BLaER1 (cell line): ENCODE measurements at regions not wholly inside any gene's neighbourhood (a gene's known extent, or its start where the extent isn't known, plus 50 kb on each side); places are given as distances from the start of the nearest gene placed in this dataset.

Experiments used
- H3K27ac ChIP-seq: shearing (Covaris generic); formaldehyde crosslinking; 2 replicates; pipeline ENCODE4 v1.8.1; 2022
- H3K27me3 ChIP-seq: shearing (Covaris generic); formaldehyde crosslinking; 2 replicates; pipeline ENCODE4 v1.8.1; 2022
- H3K36me3 ChIP-seq: shearing (Covaris generic); formaldehyde crosslinking; 2 replicates; pipeline ENCODE4 v1.8.1; 2022
- H3K4me1 ChIP-seq: shearing (Covaris generic); formaldehyde crosslinking; 2 replicates; pipeline ENCODE4 v1.8.1; 2022
- H3K4me2 ChIP-seq: shearing (Covaris generic); formaldehyde crosslinking; 2 replicates; pipeline ENCODE4 v1.8.1; 2022
- H3K4me3 ChIP-seq: shearing (Covaris generic); formaldehyde crosslinking; 2 replicates; pipeline ENCODE4 v1.8.1; 2022
- H3K9ac ChIP-seq: shearing (Covaris generic); formaldehyde crosslinking; 2 replicates; pipeline ENCODE4 v1.8.1; 2022
- H3K9me3 ChIP-seq: shearing (Covaris generic); formaldehyde crosslinking; 2 replicates; pipeline ENCODE4 v1.8.1; 2022
- H4K20me1 ChIP-seq: shearing (Covaris generic); formaldehyde crosslinking; 2 replicates; pipeline ENCODE4 v1.8.1; 2022
- Cebpa-rat ChIP-seq: shearing (Covaris generic); IDR thresholded peaks from 2 replicates; pipeline ENCODE4 v1.8.1; 2022

DNA sequence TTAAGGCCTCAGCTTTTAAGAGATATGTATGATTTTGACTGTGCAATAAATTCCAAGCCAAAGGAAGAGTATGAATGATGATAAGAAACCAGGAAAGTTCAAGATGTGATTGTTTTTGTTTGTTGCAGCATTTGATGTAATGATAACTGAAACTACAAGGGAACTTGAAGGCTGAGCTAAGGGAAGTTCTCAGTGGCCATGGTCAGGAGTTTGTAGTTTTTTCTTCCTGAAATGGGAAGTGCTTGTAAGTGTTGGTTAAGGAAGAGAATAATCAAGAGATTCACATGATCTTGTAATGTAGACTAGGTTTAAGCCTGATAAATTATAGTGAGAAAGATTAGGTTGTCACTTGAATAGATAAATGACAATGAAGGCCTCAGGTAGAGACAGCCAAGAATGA lies 53.4 kb downstream of the PTCHD4 start:
- H3K4me1 ChIP-seq = no peaks in the 10 kb centered on the region
- no peaks in the 10 kb centered on the region for H3K36me3 ChIP-seq
- no peaks in the 10 kb centered on the region for H4K20me1 ChIP-seq
- H3K9ac ChIP-seq = no peak overlapping the region
- no peak overlapping the region for H3K4me3 ChIP-seq
- no peaks in the 10 kb centered on the region for H3K9me3 ChIP-seq
- H3K4me2 ChIP-seq = no peak overlapping the region
- H3K27me3 ChIP-seq = no peaks in the 10 kb centered on the region
- H3K27ac ChIP-seq = no peak overlapping the region
- no peak for TF ChIP-seq Cebpa-rat

DNA sequence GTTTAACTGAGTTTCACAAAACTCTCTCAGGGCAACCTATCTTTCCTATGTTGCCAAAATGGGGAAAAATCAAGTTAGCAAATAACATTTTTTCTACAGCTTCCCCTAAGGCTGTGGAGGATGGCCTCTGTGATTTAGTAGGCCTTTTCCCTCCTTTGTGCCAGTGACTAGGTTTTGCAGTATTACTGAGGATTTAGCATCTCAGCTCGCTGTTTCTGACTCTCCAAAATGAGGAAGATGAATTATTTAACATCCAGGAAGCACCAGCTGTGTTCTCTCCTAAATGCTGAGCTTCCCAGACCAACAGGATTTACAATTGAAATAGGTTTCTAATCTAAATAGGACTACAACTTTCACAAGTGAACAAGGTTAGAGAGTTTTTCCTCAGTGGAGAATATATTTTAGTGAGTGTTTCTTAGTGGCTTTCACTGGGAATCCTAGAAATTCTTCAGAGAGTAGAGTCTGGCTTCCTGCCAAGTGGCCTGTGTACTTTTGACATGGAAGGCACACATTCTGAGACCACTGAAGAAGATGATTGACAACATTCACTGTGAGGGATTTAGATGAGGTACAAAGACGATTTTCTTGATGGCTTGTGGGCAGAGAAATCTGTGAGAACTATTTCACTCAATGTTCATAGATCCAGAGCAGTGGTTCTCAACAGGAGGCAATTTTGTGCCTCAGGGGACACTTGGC lies 62.4 kb downstream of the PTCHD4 start:
- H3K4me3 ChIP-seq = no peak overlapping the region
- no peaks in the 10 kb centered on the region for H3K9me3 ChIP-seq
- H3K27me3 ChIP-seq = no peaks in the 10 kb centered on the region
- H3K9ac ChIP-seq = no peak overlapping the region
- peaks cover 29% of the 10 kb centered on the region for H3K4me1 ChIP-seq
- no peaks in the 10 kb centered on the region for H4K20me1 ChIP-seq
- no peak overlapping the region for H3K27ac ChIP-seq
- H3K4me2 ChIP-seq = peak overlapping the region; percentile 60
- no peak for TF ChIP-seq Cebpa-rat
- H3K36me3 ChIP-seq = no peaks in the 10 kb centered on the region

DNA sequence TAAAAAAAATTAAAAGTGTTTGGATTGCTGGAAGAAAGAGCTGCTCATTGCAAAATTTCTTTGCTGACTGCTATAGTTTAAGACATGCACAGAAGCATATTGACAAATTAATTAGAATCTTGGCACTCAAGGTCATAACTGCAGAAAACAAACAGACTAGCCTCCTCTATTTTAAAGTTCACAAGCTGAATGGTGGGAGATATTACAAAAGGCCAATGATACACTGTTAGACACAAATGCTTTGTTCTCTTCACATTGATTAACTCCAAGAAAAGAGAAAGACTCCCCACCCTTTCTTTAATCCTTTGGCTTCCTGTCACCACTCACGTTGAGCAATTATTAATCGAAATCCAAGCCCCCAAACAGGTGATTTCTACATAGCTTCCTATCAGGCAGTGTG lies 69.1 kb downstream of the PTCHD4 start:
- Histone ChIP-seq H3K9me3 (no peaks in the 10 kb centered on the region), H3K4me2 (no peak overlapping the region), H3K4me3 (no peak overlapping the region), H3K36me3 (no peaks in the 10 kb centered on the region), H3K4me1 (peaks cover 22% of the 10 kb centered on the region), H3K27me3 (no peaks in the 10 kb centered on the region), H3K27ac (no peak overlapping the region), H3K9ac (no peak overlapping the region), H4K20me1 (no peaks in the 10 kb centered on the region)
- TF ChIP-seq Cebpa-rat = no peak

DNA sequence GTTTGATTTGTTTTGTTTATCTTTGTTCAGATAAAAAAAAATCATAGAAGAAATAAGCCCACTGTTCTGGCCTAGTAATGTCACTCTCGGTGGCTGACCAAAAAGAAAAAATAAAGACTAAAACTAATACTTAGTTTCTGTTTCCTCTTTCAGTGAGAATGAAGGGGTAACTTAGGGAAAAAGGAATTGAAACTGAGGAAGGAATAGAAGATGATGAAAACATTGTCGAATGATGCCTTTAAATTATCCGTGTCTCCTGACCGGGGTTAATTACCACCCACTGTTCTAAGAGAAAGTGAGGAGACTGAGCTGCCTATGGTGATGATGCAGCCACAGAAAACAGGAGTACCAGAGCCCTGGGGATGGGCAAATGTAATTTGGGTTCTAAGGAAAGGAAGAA lies 73.1 kb downstream of the PTCHD4 start:
- Histone ChIP-seq H3K4me3 (no peak overlapping the region), H3K9me3 (no peaks in the 10 kb centered on the region), H3K9ac (no peak overlapping the region), H4K20me1 (no peaks in the 10 kb centered on the region), H3K27me3 (no peaks in the 10 kb centered on the region), H3K4me2 (peak overlapping the region; percentile 64), H3K27ac (no peak overlapping the region), H3K36me3 (no peaks in the 10 kb centered on the region), H3K4me1 (peaks cover 37% of the 10 kb centered on the region)
- no peak for TF ChIP-seq Cebpa-rat

DNA sequence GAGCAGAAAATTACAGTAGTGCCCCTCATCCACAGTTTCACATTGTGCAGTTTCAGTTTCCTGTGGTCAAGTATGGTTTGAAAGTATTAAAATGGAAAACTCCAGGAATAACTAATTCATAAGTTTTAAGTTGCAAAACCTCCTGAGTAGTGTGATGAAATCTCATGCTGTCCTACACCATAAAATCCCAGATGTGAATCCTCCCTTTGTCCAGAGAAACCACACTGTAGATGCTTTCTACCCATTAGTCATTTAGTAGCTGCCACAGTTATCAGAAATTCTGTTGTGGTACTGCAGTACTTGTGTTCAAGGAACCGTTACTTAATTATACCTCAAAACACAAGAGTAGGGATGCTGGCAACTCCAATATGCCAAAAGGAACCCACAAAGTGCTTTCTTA lies 74.7 kb downstream of the PTCHD4 start:
- TF ChIP-seq Cebpa-rat = no peak
- Histone ChIP-seq H3K4me3 (no peak overlapping the region), H3K27me3 (no peaks in the 10 kb centered on the region), H3K4me1 (peaks cover 37% of the 10 kb centered on the region), H3K9me3 (no peaks in the 10 kb centered on the region), H3K27ac (no peak overlapping the region; the same call in 1 of the 2 replicates), H3K36me3 (no peaks in the 10 kb centered on the region), H4K20me1 (no peaks in the 10 kb centered on the region), H3K9ac (no peak overlapping the region), H3K4me2 (peak overlapping the region; percentile 64)

DNA sequence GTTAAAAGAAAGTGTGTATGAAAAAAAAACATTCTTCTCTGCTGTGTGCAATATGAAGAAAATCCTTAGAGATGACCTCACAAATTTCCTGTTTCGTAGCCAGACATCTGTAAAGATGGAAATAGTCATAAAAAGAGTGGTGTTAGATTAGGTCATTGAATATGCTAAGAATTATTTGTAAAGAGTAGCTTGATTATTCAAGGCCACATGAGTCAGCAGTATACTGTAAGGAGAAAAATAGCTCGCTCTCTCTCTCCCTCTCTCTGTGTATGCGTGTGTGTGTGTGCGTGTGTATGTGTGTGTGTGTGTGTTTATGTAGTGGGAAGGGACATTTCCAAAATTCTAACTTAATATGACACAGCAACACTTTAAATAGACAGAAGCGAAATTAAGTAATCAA lies 78.8 kb downstream of the PTCHD4 start:
- Histone ChIP-seq H3K4me3 (no peak overlapping the region), H3K36me3 (no peaks in the 10 kb centered on the region), H3K4me2 (no peak overlapping the region), H3K4me1 (peaks cover 34% of the 10 kb centered on the region), H4K20me1 (no peaks in the 10 kb centered on the region), H3K9me3 (no peaks in the 10 kb centered on the region), H3K9ac (no peak overlapping the region), H3K27ac (no peak overlapping the region), H3K27me3 (no peaks in the 10 kb centered on the region)
- no peak for TF ChIP-seq Cebpa-rat

DNA sequence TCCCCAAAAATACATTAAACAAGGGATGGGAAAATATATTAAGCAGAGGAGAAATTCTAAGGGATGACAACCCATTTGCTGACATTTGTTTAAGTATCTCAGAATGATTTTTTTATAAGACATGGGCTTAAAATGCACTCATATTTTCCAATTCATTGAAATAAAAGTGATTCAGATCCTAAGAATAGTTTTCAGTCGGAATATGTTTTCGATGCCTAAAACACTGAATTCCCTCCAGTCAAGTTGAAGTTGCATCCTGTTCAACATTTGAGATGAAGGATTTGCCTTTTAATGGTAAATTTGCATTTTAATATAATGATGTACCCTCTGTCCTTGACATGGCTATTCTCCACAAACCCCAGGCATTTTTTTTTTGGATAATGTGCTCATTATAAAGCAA lies 79.3 kb downstream of the PTCHD4 start:
- no peaks in the 10 kb centered on the region for H3K27me3 ChIP-seq
- H3K27ac ChIP-seq = no peak overlapping the region
- no peak overlapping the region for H3K4me3 ChIP-seq
- H3K4me2 ChIP-seq = no peak overlapping the region
- no peaks in the 10 kb centered on the region for H3K36me3 ChIP-seq
- no peak overlapping the region for H3K9ac ChIP-seq
- no peak for TF ChIP-seq Cebpa-rat
- peaks cover 34% of the 10 kb centered on the region for H3K4me1 ChIP-seq
- H3K9me3 ChIP-seq = no peaks in the 10 kb centered on the region
- no peaks in the 10 kb centered on the region for H4K20me1 ChIP-seq

DNA sequence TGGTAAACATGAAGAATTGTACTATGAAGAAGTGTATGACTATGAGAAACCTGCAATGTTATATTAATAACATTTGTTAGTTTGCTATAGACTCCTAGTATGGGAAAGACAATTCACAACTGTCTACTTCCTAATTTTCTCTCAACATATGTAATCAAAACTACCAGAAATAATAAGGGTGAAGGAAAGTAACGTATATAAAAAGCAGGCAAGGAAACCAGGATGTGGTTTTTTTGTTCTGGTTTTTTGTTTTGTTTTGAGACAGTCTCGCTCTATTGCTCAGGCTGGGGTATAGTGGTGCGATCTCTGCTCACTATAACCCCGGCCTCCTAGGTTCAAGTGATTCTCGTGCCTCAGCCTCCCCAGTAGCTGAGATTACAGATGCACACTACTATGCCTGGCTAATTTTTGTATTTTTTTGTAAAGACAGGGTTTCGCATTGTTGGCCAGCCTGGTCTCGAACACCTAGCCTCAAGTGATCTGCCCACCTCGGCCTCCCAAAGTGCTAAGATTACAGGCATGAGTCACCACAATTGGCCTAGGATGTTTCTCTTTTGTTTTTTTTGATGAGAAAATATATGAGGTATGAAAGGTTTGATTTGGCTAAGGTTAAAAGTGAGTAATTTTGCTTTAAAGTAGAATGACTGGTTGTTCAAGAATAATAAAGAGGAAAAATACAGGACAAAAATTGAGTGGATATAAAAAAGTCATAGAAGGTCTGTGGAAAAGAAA lies 83.1 kb downstream of the PTCHD4 start:
- Histone ChIP-seq H3K36me3 (no peaks in the 10 kb centered on the region), H3K27me3 (no peaks in the 10 kb centered on the region), H3K9ac (no peak overlapping the region), H3K4me3 (no peak overlapping the region), H3K27ac (peak overlapping the region; percentile 33; the same call in 1 of the 2 replicates), H3K4me2 (peak overlapping the region; percentile 59), H3K9me3 (no peaks in the 10 kb centered on the region), H4K20me1 (no peaks in the 10 kb centered on the region), H3K4me1 (peaks cover 46% of the 10 kb centered on the region)
- no peak for TF ChIP-seq Cebpa-rat

DNA sequence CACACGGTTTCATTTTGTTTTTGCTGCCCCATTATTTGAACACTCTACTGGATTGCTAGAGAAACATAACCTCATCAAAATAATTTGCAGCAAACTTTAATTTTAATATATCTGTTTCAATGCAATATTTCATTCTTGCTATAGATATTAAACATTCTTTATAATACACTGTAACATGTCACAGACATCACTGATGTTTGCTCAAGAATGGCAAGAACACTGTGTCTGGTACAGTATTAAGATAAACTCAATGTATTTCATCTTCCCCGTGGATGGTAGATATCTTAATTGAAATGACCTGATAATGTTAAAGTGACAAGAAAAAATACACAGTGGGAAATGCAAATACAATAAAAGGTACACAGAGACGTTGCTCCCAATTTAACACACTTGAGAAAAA lies 86.0 kb downstream of the PTCHD4 start:
- Histone ChIP-seq H3K9me3 (no peaks in the 10 kb centered on the region), H3K27ac (no peak overlapping the region), H4K20me1 (no peaks in the 10 kb centered on the region), H3K27me3 (no peaks in the 10 kb centered on the region), H3K4me1 (peaks cover 46% of the 10 kb centered on the region), H3K9ac (no peak overlapping the region), H3K4me3 (no peak overlapping the region), H3K4me2 (peak overlapping the region; percentile 44; the same call in 1 of the 2 replicates), H3K36me3 (no peaks in the 10 kb centered on the region)
- TF ChIP-seq Cebpa-rat = no peak

DNA sequence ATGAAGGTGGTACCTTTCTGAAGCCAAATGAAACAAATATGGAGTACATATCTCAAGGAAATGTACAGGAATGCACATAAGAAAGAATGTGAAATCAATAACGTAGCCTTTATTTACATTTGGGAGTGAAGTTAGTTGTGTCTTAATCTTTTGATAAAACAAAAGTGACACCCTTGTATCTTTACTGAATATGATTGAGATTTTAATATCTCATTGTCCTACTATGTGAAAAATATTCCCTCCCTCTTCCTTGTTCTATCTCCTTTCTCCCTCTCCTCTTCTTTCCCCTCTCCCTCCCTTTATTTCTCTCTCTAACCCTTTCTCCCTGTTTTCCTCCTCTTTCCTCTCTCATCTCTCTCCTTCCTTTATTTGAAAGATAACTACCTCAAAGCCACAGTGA lies 89.1 kb downstream of the PTCHD4 start:
- Histone ChIP-seq H3K27ac (no peak overlapping the region), H3K9ac (no peak overlapping the region)
- TF ChIP-seq Cebpa-rat = no peak

More for the DNA sequence above, 89.1 kb downstream of the PTCHD4 start:
- H3K9me3 ChIP-seq = no peaks in the 10 kb centered on the region
- H4K20me1 ChIP-seq = no peaks in the 10 kb centered on the region
- H3K4me2 ChIP-seq = no peak overlapping the region
- no peaks in the 10 kb centered on the region for H3K36me3 ChIP-seq
- no peak overlapping the region for H3K4me3 ChIP-seq
- peaks cover 28% of the 10 kb centered on the region for H3K4me1 ChIP-seq
- H3K27me3 ChIP-seq = no peaks in the 10 kb centered on the region
